SU-DHL-6 (cell line): ENCODE measurements at regions not wholly inside any gene's neighbourhood (a gene's known extent, or its start where the extent isn't known, plus 50 kb on each side); places are given as distances from the start of the nearest gene placed in this dataset.

ENCODE experiments used
- H2AFZ ChIP-seq: fragments of 200-600 bp; sonication (generic); 2 replicates; pipeline ENCODE4 v1.6.1; 2014; ENCODE audit warnings: low read depth, mild to moderate bottlenecking, moderate library complexity, mixed read lengths, antibody characterized with exemption, low read length; ENCODE audit not compliant: severe bottlenecking
- H3F3A ChIP-seq: fragments of 200-600 bp; shearing (Covaris generic); 2 replicates; pipeline ENCODE4 v1.6.0; 2016; ENCODE audit warnings: antibody characterized with exemption, mild to moderate bottlenecking; ENCODE audit not compliant: insufficient read depth
- H3K27ac ChIP-seq: fragments of 200-600 bp; sonication (generic); 2 replicates; pipeline ENCODE4 v1.5.1; 2016; ENCODE audit warnings: low read depth, mild to moderate bottlenecking, low read length, moderate library complexity, mixed read lengths
- H3K27me3 ChIP-seq: fragments of 200-600 bp; sonication (generic), shearing (Covaris generic); 2 replicates; pipeline ENCODE4 v1.6.0; 2014; ENCODE audit warnings: mild to moderate bottlenecking, low read length
- H3K36me3 ChIP-seq: fragments of 200-600 bp; sonication (generic); 2 replicates; pipeline ENCODE4 v1.6.1; 2014; ENCODE audit warnings: mild to moderate bottlenecking, low read length, mixed read lengths
- H3K4me2 ChIP-seq: fragments of 300-600, 200-600 bp; shearing (Covaris generic), sonication (generic); 2 replicates; pipeline ENCODE4 v1.6.0; 2014; ENCODE audit warnings: low read length, low read depth, mild to moderate bottlenecking; ENCODE audit not compliant: poor library complexity, severe bottlenecking
- H3K4me3 ChIP-seq: fragments of 200-600 bp; sonication (generic); 2 replicates; pipeline ENCODE4 v1.5.1; 2014; ENCODE audit warnings: antibody characterized with exemption, low read length, mild to moderate bottlenecking, mixed read lengths; ENCODE audit not compliant: insufficient read depth, poor library complexity, severe bottlenecking
- H3K79me2 ChIP-seq: fragments of 200-600 bp; sonication (generic); 2 replicates; pipeline ENCODE4 v1.6.1; 2014; ENCODE audit warnings: mild to moderate bottlenecking, low read length, moderate library complexity; ENCODE audit not compliant: insufficient read depth
- H3K9ac ChIP-seq: fragments of 200-600 bp; sonication (generic); 2 replicates; pipeline ENCODE4 v1.7.0; 2014; ENCODE audit warnings: mild to moderate bottlenecking, low read length
- H3K9me2 ChIP-seq: fragments of 200-600 bp; sonication (generic); replicated peaks from 2 replicates; pipeline ENCODE4 v1.6.1; 2014; ENCODE audit warnings: low read length; ENCODE audit not compliant: insufficient read depth
- H3K9me3 ChIP-seq: fragments of 200-600 bp; sonication (generic); 2 replicates; pipeline ENCODE4 v1.6.1; 2014; ENCODE audit warnings: low read length, mixed read lengths; ENCODE audit not compliant: insufficient read depth
- H4K20me1 ChIP-seq: fragments of 200-600 bp; sonication (generic); 2 replicates; pipeline ENCODE4 v1.6.1; 2014; ENCODE audit warnings: low read depth, mild to moderate bottlenecking, antibody characterized with exemption, low read length, moderate library complexity, mixed read lengths
- CTCF ChIP-seq: fragments of 200-600 bp; sonication (generic); IDR thresholded peaks from one replicate; pipeline ENCODE4 v1.5.1; 2017; ENCODE audit warnings: antibody characterized with exemption, mild to moderate bottlenecking, low read length, moderate library complexity; ENCODE audit not compliant: insufficient read depth, poor library complexity, severe bottlenecking
- EZH2phosphoT487 ChIP-seq: fragments of 200-600 bp; sonication (generic), shearing (Covaris generic); conservative IDR thresholded peaks from 2 replicates; pipeline ENCODE4 v1.6.1; 2018; ENCODE audit warnings: mild to moderate bottlenecking, antibody characterized with exemption, low read length, moderate library complexity, mixed read lengths

GRCh38 chr21:24339406-24339805 is 1267.9 kb downstream of the MRPL39 start:
- Histone ChIP-seq H3K4me3 (no peak overlapping the region), H3K9ac (no peak overlapping the region), H3K27me3 (no peaks in the 10 kb centered on the region), H4K20me1 (no peaks in the 10 kb centered on the region), H3K27ac (no peak overlapping the region), H3K79me2 (no peaks in the 10 kb centered on the region), H2AFZ (peak overlapping the region; percentile 36), H3K36me3 (no peaks in the 10 kb centered on the region), H3F3A (no peaks in the 10 kb centered on the region), H3K9me3 (no peaks in the 10 kb centered on the region), H3K9me2 (no peaks in the 10 kb centered on the region), H3K4me2 (no peak overlapping the region)
- TF ChIP-seq CTCF, result no peak
- TF ChIP-seq EZH2phosphoT487, result no peak

DNA sequence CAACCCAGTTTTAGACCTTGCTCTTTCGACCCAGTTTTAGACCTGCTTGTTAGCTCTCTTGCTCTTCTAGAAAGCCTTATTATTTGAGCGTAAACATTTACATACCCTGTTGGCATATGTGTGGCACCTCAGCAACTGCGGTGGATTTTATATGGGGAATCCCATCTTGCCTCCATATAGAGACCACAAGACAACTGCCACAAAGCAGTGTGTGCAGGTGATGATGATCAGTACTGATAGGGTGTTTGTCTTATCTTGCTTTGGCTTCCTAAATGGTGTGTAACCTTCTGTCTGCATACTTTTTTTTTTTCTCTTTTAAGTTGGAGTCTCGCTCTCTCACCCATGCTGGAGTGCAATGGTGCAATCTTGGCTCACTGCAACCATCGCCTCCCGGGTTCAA is 1270.8 kb downstream of the MRPL39 start:
- Histone ChIP-seq H3K79me2 (no peaks in the 10 kb centered on the region), H3K36me3 (no peaks in the 10 kb centered on the region), H4K20me1 (no peaks in the 10 kb centered on the region), H3K4me2 (no peak overlapping the region), H3K9me2 (no peaks in the 10 kb centered on the region), H3K27me3 (no peaks in the 10 kb centered on the region), H3K9ac (no peak overlapping the region), H3K27ac (no peak overlapping the region), H3K9me3 (no peaks in the 10 kb centered on the region), H3K4me3 (no peak overlapping the region), H2AFZ (no peak overlapping the region), H3F3A (no peaks in the 10 kb centered on the region)
- no peak for TF ChIP-seq EZH2phosphoT487
- TF ChIP-seq CTCF, result no peak

- H2AFZ ChIP-seq, result no peak overlapping the region
- no peak overlapping the region for H3K4me2 ChIP-seq
- H3K4me3 ChIP-seq, result no peak overlapping the region
- no peaks in the 10 kb centered on the region for H3K27me3 ChIP-seq
- H3K27ac ChIP-seq, result no peak overlapping the region
- H3K9me2 ChIP-seq, result no peaks in the 10 kb centered on the region
- no peaks in the 10 kb centered on the region for H3K36me3 ChIP-seq
- TF ChIP-seq EZH2phosphoT487 (no peak), CTCF (no peak)
- H3F3A ChIP-seq, result no peaks in the 10 kb centered on the region
- no peaks in the 10 kb centered on the region for H3K9me3 ChIP-seq
- H3K79me2 ChIP-seq, result no peaks in the 10 kb centered on the region
- H3K9ac ChIP-seq, result no peak overlapping the region
- H4K20me1 ChIP-seq, result no peaks in the 10 kb centered on the region
These were observed 1283.7 kb downstream of the MRPL39 start for GRCh38 chr21:24323536-24323935.
